ENCODE measurements at regions not wholly inside any gene's neighbourhood (a gene's known extent, or its start where the extent isn't known, plus 50 kb on each side); places are given as distances from the start of the nearest gene placed in this dataset.

- no peak for TF ChIP-seq CTCF (IDR thresholded peaks at IDR 0.05 in 2 of 3, conservative IDR thresholded peaks at IDR 0.05 in 1 of 3; ENCODE audit: borderline replicate concordance in 1 of 3, insufficient read depth in 1 of 3, low read depth in 2 of 3, low read length in 2 of 3)
- no peak for TF ChIP-seq SIN3A (IDR thresholded peaks at IDR 0.05; ENCODE audit: low read depth)
- no peak for TF ChIP-seq SRF (IDR thresholded peaks at IDR 0.05; ENCODE audit: low read depth)
Observed at GRCh38 chr2:79292239-79292957, 132.8 kb upstream of the REG3A start.

Measured in HCT116 (cell line).